ENCODE measurements at regions not wholly inside any gene's neighbourhood (a gene's known extent, or its start where the extent isn't known, plus 50 kb on each side); places are given as distances from the start of the nearest gene placed in this dataset.

GRCh38 chr1:222034790-222035189 lies 292.9 kb upstream of the DUSP10 start:
- DNase-seq, result no peak
- TF ChIP-seq CTCF (IDR thresholded peaks at IDR 0.05), result no peak
- H3K27me3 ChIP-seq, result no peaks in the 10 kb centered on the region
- H3K4me1 ChIP-seq, result no peaks in the 10 kb centered on the region
- no peak overlapping the region for H3K27ac ChIP-seq
- H3K4me3 ChIP-seq, result no peak overlapping the region
- peak in 1 of 4 donors; percentile 28 for ATAC-seq
- FAIRE-seq, result no peak
- intact Hi-C loops (cut with DNase I), result no loop called here
- H3K9me3 ChIP-seq, result no peaks in the 10 kb centered on the region
- H3K36me3 ChIP-seq, result no peaks in the 10 kb centered on the region
- WGBS, 2 donors, result 63 to 71% methylated on average over 4 of the region's 4 CpGs

GRCh38 chr1:222033450-222033849 lies 291.6 kb upstream of the DUSP10 start:
- no peak for TF ChIP-seq CTCF (IDR thresholded peaks at IDR 0.05)
- no peak for ATAC-seq
- Histone ChIP-seq H3K27ac (no peak overlapping the region), H3K36me3 (no peaks in the 10 kb centered on the region), H3K9me3 (no peaks in the 10 kb centered on the region), H3K4me3 (no peak overlapping the region), H3K4me1 (no peaks in the 10 kb centered on the region), H3K27me3 (no peaks in the 10 kb centered on the region)
- no peak for DNase-seq
- FAIRE-seq, result no peak
- intact Hi-C loops (cut with DNase I), result no loop called here
- WGBS, 2 donors, result 79 to 89% methylated on average over 3 of the region's 3 CpGs

- intact Hi-C loops (cut with DNase I), result no loop called here
Measured at GRCh38 chr1:222031318-222031717, 289.4 kb upstream of the DUSP10 start.

GRCh38 chr1:222028676-222029075 lies 286.8 kb upstream of the DUSP10 start:
- Histone ChIP-seq H3K36me3 (no peaks in the 10 kb centered on the region), H3K4me1 (no peaks in the 10 kb centered on the region), H3K9me3 (no peaks in the 10 kb centered on the region), H3K27ac (no peak overlapping the region), H3K27me3 (no peaks in the 10 kb centered on the region), H3K4me3 (no peak overlapping the region)
- TF ChIP-seq CTCF (IDR thresholded peaks at IDR 0.05), result no peak
- no peak for DNase-seq
- 94 to 98% methylated on average over 2 of the region's 2 CpGs for WGBS, 2 donors
- no peak for ATAC-seq
- FAIRE-seq, result no peak
- intact Hi-C loops (cut with DNase I), result no loop called here

More at GRCh38 chr1:222031318-222031717, 289.4 kb upstream of the DUSP10 start:
- Histone ChIP-seq H3K27me3 (no peaks in the 10 kb centered on the region), H3K36me3 (no peaks in the 10 kb centered on the region), H3K4me3 (no peak overlapping the region), H3K4me1 (no peaks in the 10 kb centered on the region), H3K27ac (no peak overlapping the region), H3K9me3 (no peaks in the 10 kb centered on the region)
- DNase-seq (no peak), ATAC-seq (no peak), FAIRE-seq (no peak)
- no peak for TF ChIP-seq CTCF (IDR thresholded peaks at IDR 0.05)
- 59 to 72% methylated on average over 1 of the region's 1 CpG for WGBS, 2 donors

- Histone ChIP-seq H3K4me3 (no peak overlapping the region), H3K27me3 (no peaks in the 10 kb centered on the region), H3K27ac (no peak overlapping the region), H3K36me3 (no peaks in the 10 kb centered on the region), H3K4me1 (no peaks in the 10 kb centered on the region), H3K9me3 (no peaks in the 10 kb centered on the region)
- FAIRE-seq (no peak), DNase-seq (no peak), ATAC-seq (no peak)
- 71 to 74% methylated on average over 3 of the region's 3 CpGs for WGBS, 2 donors
- TF ChIP-seq CTCF (IDR thresholded peaks at IDR 0.05), result no peak
- intact Hi-C loops (cut with DNase I), result no loop called here
Measured at GRCh38 chr1:222028116-222028515, 286.2 kb upstream of the DUSP10 start.
